Vagina (tissue), 2 donors: ENCODE measurements at regions not wholly inside any gene's neighbourhood (a gene's known extent, or its start where the extent isn't known, plus 50 kb on each side); places are given as distances from the start of the nearest gene placed in this dataset.

Experiments
- DNase-seq, 2 donors: peaks; one replicate each; pipeline ENCODE4 v3.0.0-alpha.2; 2017; ENCODE audit errors: extremely low spot score in 2 of 2
- H3K27ac ChIP-seq: fragments of 200-600 bp; sonication (generic); one replicate; pipeline ENCODE4 v1.5.1; 2019
- H3K27me3 ChIP-seq: fragments of 200-600 bp; sonication (generic); one replicate; pipeline ENCODE4 v1.5.1; 2019
- H3K36me3 ChIP-seq, 2 donors: fragments of 200-600 bp; sonication (generic); one replicate each; pipeline ENCODE4 v1.5.1; 2017 to 2019
- H3K4me1 ChIP-seq: fragments of 200-600 bp; sonication (generic); one replicate; pipeline ENCODE4 v1.5.1; 2019
- H3K4me3 ChIP-seq, 2 donors: fragments of 200-600 bp; sonication (generic); 1 replicate in 1 of 2; 2 replicates in 1 of 2; pipeline ENCODE4 v1.5.1; 2016 to 2019
- H3K9me3 ChIP-seq: fragments of 200-600 bp; sonication (generic); one replicate; pipeline ENCODE4 v1.5.1; 2019
- CTCF ChIP-seq, 3 experiments: fragments of 450-650 bp in 2 of 3; fragments of 200-600 bp in 1 of 3; sonication (generic) in 1 of 3; IDR thresholded peaks; one replicate each; pipeline ENCODE4 v1.5.1; 2017 to 2019; ENCODE audit warnings: antibody characterized with exemption in 3 of 3, mild to moderate bottlenecking in 2 of 3, moderate library complexity in 2 of 3
- POLR2A ChIP-seq, 2 donors: fragments of 450-650 bp; IDR thresholded peaks; one replicate each; pipeline ENCODE4 v1.6.1; 2017; ENCODE audit warnings: antibody characterized with exemption in 2 of 2, mild to moderate bottlenecking in 2 of 2, moderate library complexity in 2 of 2
- POLR2AphosphoS5 ChIP-seq, 2 donors: sonication (generic); formaldehyde crosslinking; IDR thresholded peaks; one replicate each; pipeline ENCODE4 v1.9.0; 2017; ENCODE audit warnings: antibody characterized with exemption in 2 of 2, mild to moderate bottlenecking in 2 of 2, low read depth in 1 of 2; ENCODE audit not compliant: insufficient read depth in 1 of 2
- intact Hi-C: fragments of 100-400 bp; cut with DNase I; formaldehyde crosslinking; loops from one replicate; pipeline ENCODE4 v1.15.1; 2023

- Histone ChIP-seq H3K4me1 (no peaks in the 10 kb centered on the region), H3K27ac (no peak overlapping the region), H3K36me3 (no peaks in the 10 kb centered on the region), H3K27me3 (no peaks in the 10 kb centered on the region), H3K9me3 (no peaks in the 10 kb centered on the region), H3K4me3 (no peak overlapping the region)
- intact Hi-C loops = no loop called here
- TF ChIP-seq POLR2A (IDR thresholded peaks at IDR 0.05) = no peak
- no peak for DNase-seq
These were observed 74.4 kb upstream of the SYT1 start for GRCh38 chr12:78790148-78790547.

GRCh38 chr12:78792052-78792698, 72.4 kb upstream of the SYT1 start:
- H3K27me3 ChIP-seq = no peaks in the 10 kb centered on the region
- H3K4me3 ChIP-seq = no peak overlapping the region
- no peak for DNase-seq
- H3K36me3 ChIP-seq = no peaks in the 10 kb centered on the region
- no peaks in the 10 kb centered on the region for H3K9me3 ChIP-seq
- no peak overlapping the region for H3K27ac ChIP-seq
- intact Hi-C loops = no loop called here
- no peaks in the 10 kb centered on the region for H3K4me1 ChIP-seq
- TF ChIP-seq CTCF (IDR thresholded peaks at IDR 0.05) (no peak), POLR2AphosphoS5 (IDR thresholded peaks at IDR 0.05; ENCODE audit: insufficient read depth in 1 of 2, low read depth in 1 of 2) (no peak), POLR2A (IDR thresholded peaks at IDR 0.05) (no peak)

GRCh38 chr12:78793491-78793890, 71.1 kb upstream of the SYT1 start:
- H3K9me3 ChIP-seq = no peaks in the 10 kb centered on the region
- DNase-seq = no peak
- no peak overlapping the region for H3K27ac ChIP-seq
- H3K4me1 ChIP-seq = no peaks in the 10 kb centered on the region
- H3K4me3 ChIP-seq = no peak overlapping the region
- TF ChIP-seq POLR2AphosphoS5 (IDR thresholded peaks at IDR 0.05; ENCODE audit: insufficient read depth in 1 of 2, low read depth in 1 of 2) (no peak), CTCF (IDR thresholded peaks at IDR 0.05) (no peak), POLR2A (IDR thresholded peaks at IDR 0.05) (no peak)
- no peaks in the 10 kb centered on the region for H3K27me3 ChIP-seq
- intact Hi-C loops = no loop called here
- H3K36me3 ChIP-seq = no peaks in the 10 kb centered on the region

- no peak for DNase-seq
- Histone ChIP-seq H3K36me3 (no peaks in the 10 kb centered on the region), H3K27me3 (no peaks in the 10 kb centered on the region), H3K9me3 (no peaks in the 10 kb centered on the region), H3K4me1 (no peaks in the 10 kb centered on the region), H3K27ac (no peak overlapping the region), H3K4me3 (no peak overlapping the region)
- intact Hi-C loops = no loop called here
- TF ChIP-seq POLR2AphosphoS5 (IDR thresholded peaks at IDR 0.05; ENCODE audit: insufficient read depth in 1 of 2, low read depth in 1 of 2) = no peak
- no peak for TF ChIP-seq POLR2A (IDR thresholded peaks at IDR 0.05)
- no peak for TF ChIP-seq CTCF (IDR thresholded peaks at IDR 0.05)
These were observed 70.6 kb upstream of the SYT1 start for GRCh38 chr12:78793982-78794381.

- no peak for DNase-seq
- Histone ChIP-seq H3K4me3 (no peak overlapping the region), H3K27ac (no peak overlapping the region), H3K9me3 (no peaks in the 10 kb centered on the region), H3K4me1 (no peaks in the 10 kb centered on the region), H3K36me3 (no peaks in the 10 kb centered on the region), H3K27me3 (no peaks in the 10 kb centered on the region)
- no peak for TF ChIP-seq POLR2A (IDR thresholded peaks at IDR 0.05)
- TF ChIP-seq POLR2AphosphoS5 (IDR thresholded peaks at IDR 0.05; ENCODE audit: insufficient read depth in 1 of 2, low read depth in 1 of 2) = no peak
- TF ChIP-seq CTCF (IDR thresholded peaks at IDR 0.05) = no peak
- intact Hi-C loops = no loop called here
These were observed 68.6 kb upstream of the SYT1 start for GRCh38 chr12:78795934-78796445.
